BJ (cell line): ENCODE measurements at regions not wholly inside any gene's neighbourhood (a gene's known extent, or its start where the extent isn't known, plus 50 kb on each side); places are given as distances from the start of the nearest gene placed in this dataset.

Experiments used
- CTCF ChIA-PET: fragments of 350-600 bp; formaldehyde crosslinking; extraction: SDS; loops from one replicate; lab custom pipeline; 2021; ENCODE audit warnings: antibody characterized with exemption, inconsistent platforms; lab: Yijun Ruan, JAX
- POLR2A ChIA-PET: fragments of 300-600 bp; sonication (Branson Sonifier 250); formaldehyde crosslinking; extraction: SDS; loops from one replicate; lab custom pipeline; 2021; ENCODE audit warnings: antibody characterized with exemption; lab: Charles Lee
- DNase-seq: peaks from one replicate; pipeline ENCODE4 v3.0.0-alpha.2; 2011; ENCODE audit warnings: low read depth
- H3K27me3 ChIP-seq: 2 replicates; pipeline ENCODE4 v1.6.0; 2011; ENCODE audit warnings: low read length; ENCODE audit not compliant: control insufficient read depth, insufficient read depth
- H3K36me3 ChIP-seq: 2 replicates; pipeline ENCODE4 v1.5.1; 2011; ENCODE audit warnings: low read length; ENCODE audit not compliant: control insufficient read depth, insufficient read depth
- H3K4me3 ChIP-seq: 2 replicates; pipeline ENCODE4 v1.5.1; 2011; ENCODE audit warnings: low read depth, mild to moderate bottlenecking, control low read depth, low read length
- CTCF ChIP-seq: IDR thresholded peaks from 2 replicates; pipeline ENCODE4 v1.5.1; 2011; ENCODE audit warnings: low read depth, mild to moderate bottlenecking, control low read depth, inconsistent platforms, low read length, moderate library complexity; ENCODE audit not compliant: insufficient read depth

GRCh38 chr14:26190646-26191045 lies 407.2 kb downstream of the NOVA1 start:
- ChIA-PET CTCF (no interaction called here), POLR2A (no interaction called here)
- DNase-seq: no peak
- TF ChIP-seq CTCF: no peak
- Histone ChIP-seq H3K4me3 (no peak overlapping the region), H3K36me3 (no peaks in the 10 kb centered on the region), H3K27me3 (no peaks in the 10 kb centered on the region)

GRCh38 chr14:26187996-26188620 lies 409.7 kb downstream of the NOVA1 start:
- no peak for DNase-seq
- ChIA-PET POLR2A (no interaction called here), CTCF (no interaction called here)
- H3K36me3 ChIP-seq: no peaks in the 10 kb centered on the region
- H3K27me3 ChIP-seq: no peaks in the 10 kb centered on the region
- H3K4me3 ChIP-seq: no peak overlapping the region
- no peak for TF ChIP-seq CTCF

- POLR2A ChIA-PET: no interaction called here
Measured at GRCh38 chr14:26180221-26180620, 417.6 kb downstream of the NOVA1 start.

GRCh38 chr14:26175658-26176057 lies 422.2 kb downstream of the NOVA1 start:
- CTCF ChIA-PET: no interaction called here
- POLR2A ChIA-PET: no interaction called here

More at GRCh38 chr14:26180221-26180620, 417.6 kb downstream of the NOVA1 start:
- no peak overlapping the region for H3K4me3 ChIP-seq
- TF ChIP-seq CTCF: no peak
- DNase-seq: no peak
- CTCF ChIA-PET: no interaction called here
- H3K36me3 ChIP-seq: no peaks in the 10 kb centered on the region
- H3K27me3 ChIP-seq: no peaks in the 10 kb centered on the region

GRCh38 chr14:26174395-26174794 lies 423.4 kb downstream of the NOVA1 start:
- H3K27me3 ChIP-seq: no peaks in the 10 kb centered on the region
- TF ChIP-seq CTCF: no peak
- no peaks in the 10 kb centered on the region for H3K36me3 ChIP-seq
- CTCF ChIA-PET: interaction anchor here (0.6 to 0.9 kb wide), 3 partner anchors 25 to 81 kb away, joined by 3 to 4 read pairs (median 3); no protein-coding TSS in a partner anchor
- POLR2A ChIA-PET: no interaction called here
- no peak overlapping the region for H3K4me3 ChIP-seq
- no peak for DNase-seq

More at GRCh38 chr14:26175658-26176057, 422.2 kb downstream of the NOVA1 start:
- Histone ChIP-seq H3K36me3 (no peaks in the 10 kb centered on the region), H3K27me3 (no peaks in the 10 kb centered on the region), H3K4me3 (no peak overlapping the region)
- DNase-seq: no peak
- no peak for TF ChIP-seq CTCF
